ENCODE measurements at regions not wholly inside any gene's neighbourhood (a gene's known extent, or its start where the extent isn't known, plus 50 kb on each side); places are given as distances from the start of the nearest gene placed in this dataset.

DNA sequence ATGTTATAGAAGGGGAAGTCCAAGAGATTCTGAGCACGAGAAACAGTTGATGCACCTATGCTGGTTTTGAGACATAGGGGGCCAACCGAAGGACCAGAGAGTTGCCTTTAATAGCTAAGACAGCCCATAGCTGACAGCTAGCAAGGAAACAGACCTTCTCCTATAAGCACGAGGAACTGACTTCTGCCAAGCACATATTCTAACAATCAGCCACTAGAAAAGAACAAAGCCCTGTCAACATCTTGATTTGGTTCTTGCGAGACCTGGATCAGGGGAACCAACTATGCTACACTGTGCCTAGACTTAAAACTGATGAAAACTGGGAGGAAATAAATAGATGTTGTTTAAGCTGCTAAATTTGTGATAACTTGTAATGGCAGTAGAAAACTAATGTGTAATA is 785.6 kb downstream of the TMTC2 start:
- Histone ChIP-seq H3K27ac (no peak overlapping the region), H3K4me3 (ENCODE audit: low read depth, low read length) (no peak overlapping the region), H3K27me3 (replicated peaks) (no peaks in the 10 kb centered on the region), H3K36me3 (replicated peaks) (no peaks in the 10 kb centered on the region)
- in situ Hi-C loops (cut with HindIII; ENCODE audit: low pct_ligation_motif_present, low sequenced_read_pairs), result no loop called here
- TF ChIP-seq, protein P1, sequence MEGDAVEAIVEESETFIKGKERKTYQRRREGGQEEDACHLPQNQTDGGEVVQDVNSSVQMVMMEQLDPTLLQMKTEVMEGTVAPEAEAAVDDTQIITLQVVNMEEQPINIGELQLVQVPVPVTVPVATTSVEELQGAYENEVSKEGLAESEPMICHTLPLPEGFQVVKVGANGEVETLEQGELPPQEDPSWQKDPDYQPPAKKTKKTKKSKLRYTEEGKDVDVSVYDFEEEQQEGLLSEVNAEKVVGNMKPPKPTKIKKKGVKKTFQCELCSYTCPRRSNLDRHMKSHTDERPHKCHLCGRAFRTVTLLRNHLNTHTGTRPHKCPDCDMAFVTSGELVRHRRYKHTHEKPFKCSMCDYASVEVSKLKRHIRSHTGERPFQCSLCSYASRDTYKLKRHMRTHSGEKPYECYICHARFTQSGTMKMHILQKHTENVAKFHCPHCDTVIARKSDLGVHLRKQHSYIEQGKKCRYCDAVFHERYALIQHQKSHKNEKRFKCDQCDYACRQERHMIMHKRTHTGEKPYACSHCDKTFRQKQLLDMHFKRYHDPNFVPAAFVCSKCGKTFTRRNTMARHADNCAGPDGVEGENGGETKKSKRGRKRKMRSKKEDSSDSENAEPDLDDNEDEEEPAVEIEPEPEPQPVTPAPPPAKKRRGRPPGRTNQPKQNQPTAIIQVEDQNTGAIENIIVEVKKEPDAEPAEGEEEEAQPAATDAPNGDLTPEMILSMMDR (IDR thresholded peaks at IDR 0.05; ENCODE audit: low read depth, low read length, missing control alignments), result no peak
- no peak for DNase-seq

DNA sequence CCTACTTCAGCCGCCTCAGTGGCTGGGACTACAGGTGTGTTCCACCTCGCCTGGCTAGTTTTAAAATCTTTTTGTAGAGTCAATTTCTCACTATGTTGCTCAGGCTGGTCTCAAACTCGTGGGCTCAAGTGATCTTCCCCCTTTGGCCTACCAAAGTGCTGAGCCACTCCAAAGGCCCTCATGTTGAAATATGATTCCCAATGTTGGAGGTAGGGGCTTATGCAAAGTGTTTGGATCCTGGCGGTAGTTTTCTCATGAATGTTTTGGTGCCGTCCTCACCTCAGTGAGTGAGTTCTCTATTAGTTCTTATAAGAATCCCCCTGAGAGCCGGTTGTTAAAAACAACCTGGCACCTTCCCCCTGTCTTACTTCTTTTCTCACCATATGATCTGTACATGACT is 784.6 kb downstream of the TMTC2 start:
- H3K4me3 ChIP-seq (ENCODE audit: low read depth, low read length), result no peak overlapping the region
- TF ChIP-seq, protein P1 (IDR thresholded peaks at IDR 0.05; ENCODE audit: low read depth, low read length, missing control alignments), result no peak
- H3K27ac ChIP-seq, result no peak overlapping the region
- H3K27me3 ChIP-seq (replicated peaks), result no peaks in the 10 kb centered on the region
- no peak for DNase-seq
- no peaks in the 10 kb centered on the region for H3K36me3 ChIP-seq (replicated peaks)
- in situ Hi-C loops (cut with HindIII; ENCODE audit: low pct_ligation_motif_present, low sequenced_read_pairs), result no loop called here

DNA sequence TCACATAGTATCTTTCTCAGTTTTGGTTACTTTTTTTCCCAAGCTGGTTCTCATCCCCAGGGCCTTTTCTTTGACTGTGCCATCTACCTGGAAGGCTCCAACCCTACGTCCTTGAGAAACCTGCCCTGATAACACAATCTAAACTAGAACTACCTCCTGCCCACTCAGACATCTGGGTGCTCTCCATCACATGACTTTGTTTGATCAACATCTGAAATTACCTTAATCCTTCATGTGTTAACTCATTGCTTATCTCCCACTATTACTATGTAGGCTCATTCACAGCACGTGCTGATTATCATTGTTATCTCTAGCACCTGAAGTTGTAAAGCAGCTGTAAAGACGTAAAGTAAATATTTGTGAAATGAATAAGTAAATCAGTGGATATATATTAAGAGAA is 784.0 kb downstream of the TMTC2 start:
- no peak for DNase-seq
- Histone ChIP-seq H3K27ac (no peak overlapping the region), H3K4me3 (ENCODE audit: low read depth, low read length) (no peak overlapping the region), H3K36me3 (replicated peaks) (no peaks in the 10 kb centered on the region), H3K27me3 (replicated peaks) (no peaks in the 10 kb centered on the region)
- in situ Hi-C loops (cut with HindIII; ENCODE audit: low pct_ligation_motif_present, low sequenced_read_pairs), result no loop called here
- TF ChIP-seq, protein P1 (IDR thresholded peaks at IDR 0.05; ENCODE audit: low read depth, low read length, missing control alignments), result no peak

DNA sequence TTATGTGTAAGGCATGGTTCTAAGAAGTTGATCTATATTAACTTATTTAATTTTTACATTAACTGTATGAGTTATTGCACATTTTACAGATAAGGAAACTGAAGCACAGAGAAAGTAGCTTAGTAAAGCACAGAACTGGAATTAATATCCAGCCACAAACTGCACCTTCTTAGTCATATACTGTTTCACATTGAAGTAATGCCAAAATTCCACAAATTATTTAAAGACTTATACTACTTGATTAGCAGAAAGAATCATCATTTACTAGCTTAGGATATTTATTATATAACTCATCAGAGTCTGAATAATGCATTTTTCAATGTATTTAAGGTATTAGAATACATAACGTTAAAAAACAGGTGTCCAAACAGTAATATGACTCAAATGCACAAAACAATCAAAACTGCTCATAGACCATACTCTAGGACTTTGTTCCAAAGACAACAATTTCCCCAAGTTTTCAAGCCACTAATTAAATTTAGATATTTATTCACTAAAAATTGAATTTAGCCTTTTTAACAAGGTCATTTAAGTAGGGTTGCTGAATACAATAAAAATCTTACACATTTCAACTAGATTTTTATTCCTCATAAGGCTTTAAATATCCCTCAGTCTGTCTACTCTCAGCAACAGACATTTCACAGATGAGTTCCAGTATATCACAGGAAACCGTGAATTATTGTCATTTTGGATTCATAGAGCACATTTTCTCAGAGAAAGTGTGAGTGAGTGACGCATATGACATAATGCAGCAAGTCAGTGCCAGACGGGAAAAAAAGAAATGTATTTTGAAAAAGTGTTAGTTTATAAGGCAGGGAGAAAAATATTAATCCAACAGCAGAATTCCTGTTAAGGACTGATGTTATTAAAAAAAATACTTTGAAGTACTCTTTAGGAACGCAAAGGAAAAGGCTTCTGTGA is 782.5 kb downstream of the TMTC2 start:
- no peak for DNase-seq
- Histone ChIP-seq H3K27ac (no peak overlapping the region), H3K4me3 (ENCODE audit: low read depth, low read length) (no peak overlapping the region), H3K36me3 (replicated peaks) (no peaks in the 10 kb centered on the region), H3K27me3 (replicated peaks) (no peaks in the 10 kb centered on the region)
- TF ChIP-seq, protein P1 (IDR thresholded peaks at IDR 0.05; ENCODE audit: low read depth, low read length, missing control alignments), result no peak
- in situ Hi-C loops (cut with HindIII; ENCODE audit: low pct_ligation_motif_present, low sequenced_read_pairs), result no loop called here

DNA sequence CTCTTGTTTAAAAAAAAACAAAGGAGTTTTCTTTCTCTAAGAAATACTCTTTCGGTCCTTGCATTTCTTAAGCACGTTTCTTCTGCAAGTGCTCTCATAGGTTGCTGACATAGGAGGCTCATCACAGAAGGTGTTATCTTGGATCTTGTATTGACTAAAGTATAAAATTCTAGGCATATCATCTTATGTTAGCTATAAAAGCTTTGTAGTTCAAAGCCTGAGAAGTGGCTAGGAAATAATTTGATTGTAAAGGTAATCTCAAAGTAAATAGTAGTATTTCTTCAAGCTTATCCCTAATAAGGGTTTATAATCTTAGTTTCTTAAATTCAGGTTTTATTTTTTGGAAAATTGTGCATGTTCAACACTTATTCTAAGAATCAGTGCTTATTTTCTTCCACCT is 778.9 kb downstream of the TMTC2 start:
- DNase-seq, result no peak
- in situ Hi-C loops (cut with HindIII; ENCODE audit: low pct_ligation_motif_present, low sequenced_read_pairs), result no loop called here
- TF ChIP-seq, protein P1 (IDR thresholded peaks at IDR 0.05; ENCODE audit: low read depth, low read length, missing control alignments), result no peak
- Histone ChIP-seq H3K27me3 (replicated peaks) (no peaks in the 10 kb centered on the region), H3K4me3 (ENCODE audit: low read depth, low read length) (no peak overlapping the region), H3K36me3 (replicated peaks) (no peaks in the 10 kb centered on the region), H3K27ac (no peak overlapping the region)
